ENCODE measurements at regions not wholly inside any gene's neighbourhood (a gene's known extent, or its start where the extent isn't known, plus 50 kb on each side); places are given as distances from the start of the nearest gene placed in this dataset.
"Not testable (repeated sequence)": the region's sequence is repeated elsewhere in the genome, so short reads cannot be mapped to it uniquely, and the experiment has no call there.

GRCh38 chr3:80366808-80367548 lies 599.2 kb upstream of the ROBO1 start:
- no peak for DNase-seq (ENCODE audit: extremely low spot score)
- 65% methylated on average over 9 of the region's 9 CpGs for WGBS

GRCh38 chr3:80357761-80358160 lies 590.0 kb upstream of the ROBO1 start:
- Histone ChIP-seq H3K27ac (ENCODE audit: low read depth) (no peak overlapping the region), H3K4me3 (ENCODE audit: low read depth, low read length) (no peak overlapping the region), H3K36me3 (ENCODE audit: insufficient read depth) (no peaks in the 10 kb centered on the region), H3K4me1 (ENCODE audit: insufficient read depth) (no peaks in the 10 kb centered on the region)
- no peak for DNase-seq (ENCODE audit: extremely low spot score)

More at GRCh38 chr3:80366808-80367548, 599.2 kb upstream of the ROBO1 start:
- H3K4me3 ChIP-seq (ENCODE audit: low read depth, low read length) = no peak overlapping the region
- H3K36me3 ChIP-seq (ENCODE audit: insufficient read depth) = no peaks in the 10 kb centered on the region
- no peaks in the 10 kb centered on the region for H3K4me1 ChIP-seq (ENCODE audit: insufficient read depth)
- H3K27ac ChIP-seq (ENCODE audit: low read depth) = no peak overlapping the region

- H3K36me3 ChIP-seq (ENCODE audit: insufficient read depth) = no peaks in the 10 kb centered on the region
- DNase-seq (ENCODE audit: extremely low spot score) = no peak
- WGBS = 76% methylated on average over 5 of the region's 5 CpGs
- no peaks in the 10 kb centered on the region for H3K4me1 ChIP-seq (ENCODE audit: insufficient read depth)
- H3K27ac ChIP-seq (ENCODE audit: low read depth) = no peak overlapping the region
- no peak overlapping the region for H3K4me3 ChIP-seq (ENCODE audit: low read depth, low read length)
These were observed 587.3 kb upstream of the ROBO1 start for GRCh38 chr3:80355144-80355543.

GRCh38 chr3:80351201-80351600 lies 583.4 kb upstream of the ROBO1 start:
- no peaks in the 10 kb centered on the region for H3K36me3 ChIP-seq (ENCODE audit: insufficient read depth)
- DNase-seq (ENCODE audit: extremely low spot score) = no peak
- 79% methylated on average over 2 of the region's 2 CpGs for WGBS
- no peak overlapping the region for H3K27ac ChIP-seq (ENCODE audit: low read depth)
- no peaks in the 10 kb centered on the region for H3K4me1 ChIP-seq (ENCODE audit: insufficient read depth)
- no peak overlapping the region for H3K4me3 ChIP-seq (ENCODE audit: low read depth, low read length)

- DNase-seq (ENCODE audit: extremely low spot score) = no peak
- no peak overlapping the region for H3K4me3 ChIP-seq (ENCODE audit: low read depth, low read length)
- H3K36me3 ChIP-seq (ENCODE audit: insufficient read depth) = no peaks in the 10 kb centered on the region
- no peak overlapping the region for H3K27ac ChIP-seq (ENCODE audit: low read depth)
- H3K4me1 ChIP-seq (ENCODE audit: insufficient read depth) = no peaks in the 10 kb centered on the region
- WGBS = 68% methylated on average over 4 of the region's 4 CpGs
These were observed 583.0 kb upstream of the ROBO1 start for GRCh38 chr3:80350771-80351170.

- Histone ChIP-seq H3K27ac (ENCODE audit: low read depth) (no peak overlapping the region), H3K36me3 (ENCODE audit: insufficient read depth) (no peaks in the 10 kb centered on the region)
- 84% methylated on average over 4 of the region's 4 CpGs for WGBS
These were observed 570.6 kb upstream of the ROBO1 start for GRCh38 chr3:80338366-80338765.

GRCh38 chr3:80334534-80334933 lies 566.7 kb upstream of the ROBO1 start:
- 92% methylated on average over 2 of the region's 2 CpGs for WGBS

More at GRCh38 chr3:80338366-80338765, 570.6 kb upstream of the ROBO1 start:
- DNase-seq (ENCODE audit: extremely low spot score) = no peak
- Histone ChIP-seq H3K4me3 (ENCODE audit: low read depth, low read length) (no peak overlapping the region), H3K4me1 (ENCODE audit: insufficient read depth) (no peaks in the 10 kb centered on the region)

GRCh38 chr3:80331494-80332170 lies 563.8 kb upstream of the ROBO1 start:
- no peak overlapping the region for H3K4me3 ChIP-seq (ENCODE audit: low read depth, low read length)
- H3K36me3 ChIP-seq (ENCODE audit: insufficient read depth) = no peaks in the 10 kb centered on the region
- H3K4me1 ChIP-seq (ENCODE audit: insufficient read depth) = no peaks in the 10 kb centered on the region
- DNase-seq (ENCODE audit: extremely low spot score) = no peak
- no peak overlapping the region for H3K27ac ChIP-seq (ENCODE audit: low read depth)
- WGBS = 71% methylated on average over 1 of the region's 1 CpG

More at GRCh38 chr3:80334534-80334933, 566.7 kb upstream of the ROBO1 start:
- Histone ChIP-seq H3K27ac (ENCODE audit: low read depth) (no peak overlapping the region), H3K36me3 (ENCODE audit: insufficient read depth) (no peaks in the 10 kb centered on the region), H3K4me1 (ENCODE audit: insufficient read depth) (no peaks in the 10 kb centered on the region), H3K4me3 (ENCODE audit: low read depth, low read length) (no peak overlapping the region)
- no peak for DNase-seq (ENCODE audit: extremely low spot score)

- not testable (repeated sequence) for DNase-seq (ENCODE audit: extremely low spot score)
These were observed 546.7 kb upstream of the ROBO1 start for GRCh38 chr3:80314541-80314940.

GRCh38 chr3:80308637-80309036 lies 540.8 kb upstream of the ROBO1 start:
- no peaks in the 10 kb centered on the region for H3K36me3 ChIP-seq (ENCODE audit: insufficient read depth)
- H3K4me1 ChIP-seq (ENCODE audit: insufficient read depth) = no peaks in the 10 kb centered on the region
- no peak for DNase-seq (ENCODE audit: extremely low spot score)
- no peak overlapping the region for H3K27ac ChIP-seq (ENCODE audit: low read depth)
- no peak overlapping the region for H3K4me3 ChIP-seq (ENCODE audit: low read depth, low read length)
- 81% methylated on average over 8 of the region's 8 CpGs for WGBS

More at GRCh38 chr3:80314541-80314940, 546.7 kb upstream of the ROBO1 start:
- WGBS = 95% methylated on average over 19 of the region's 19 CpGs
- not testable (repeated sequence) for H3K4me3 ChIP-seq (ENCODE audit: low read depth, low read length); H3K36me3 ChIP-seq (ENCODE audit: insufficient read depth); H3K4me1 ChIP-seq (ENCODE audit: insufficient read depth); H3K27ac ChIP-seq (ENCODE audit: low read depth)

GRCh38 chr3:80307844-80308243 lies 540.0 kb upstream of the ROBO1 start:
- Histone ChIP-seq H3K4me3 (ENCODE audit: low read depth, low read length) (no peak overlapping the region), H3K4me1 (ENCODE audit: insufficient read depth) (no peaks in the 10 kb centered on the region), H3K36me3 (ENCODE audit: insufficient read depth) (no peaks in the 10 kb centered on the region), H3K27ac (ENCODE audit: low read depth) (no peak overlapping the region)
- no peak for DNase-seq (ENCODE audit: extremely low spot score)
- 96% methylated on average over 8 of the region's 8 CpGs for WGBS

- no peaks in the 10 kb centered on the region for H3K4me1 ChIP-seq (ENCODE audit: insufficient read depth)
- no peak overlapping the region for H3K27ac ChIP-seq (ENCODE audit: low read depth)
- 56% methylated on average over 3 of the region's 3 CpGs for WGBS
- DNase-seq (ENCODE audit: extremely low spot score) = no peak
- no peaks in the 10 kb centered on the region for H3K36me3 ChIP-seq (ENCODE audit: insufficient read depth)
- no peak overlapping the region for H3K4me3 ChIP-seq (ENCODE audit: low read depth, low read length)
These were observed 529.9 kb upstream of the ROBO1 start for GRCh38 chr3:80297720-80298119.

GRCh38 chr3:80285388-80285787 lies 517.6 kb upstream of the ROBO1 start:
- Histone ChIP-seq H3K4me1 (ENCODE audit: insufficient read depth) (no peaks in the 10 kb centered on the region), H3K36me3 (ENCODE audit: insufficient read depth) (no peaks in the 10 kb centered on the region), H3K27ac (ENCODE audit: low read depth) (no peak overlapping the region), H3K4me3 (ENCODE audit: low read depth, low read length) (no peak overlapping the region)
- 47% methylated on average over 1 of the region's 1 CpG for WGBS
- no peak for DNase-seq (ENCODE audit: extremely low spot score)

- Histone ChIP-seq H3K36me3 (ENCODE audit: insufficient read depth) (no peaks in the 10 kb centered on the region), H3K4me1 (ENCODE audit: insufficient read depth) (no peaks in the 10 kb centered on the region), H3K27ac (ENCODE audit: low read depth) (no peak overlapping the region), H3K4me3 (ENCODE audit: low read depth, low read length) (no peak overlapping the region)
- DNase-seq (ENCODE audit: extremely low spot score) = no peak
- WGBS = 42% methylated on average over 2 of the region's 2 CpGs
These were observed 516.0 kb upstream of the ROBO1 start for GRCh38 chr3:80283783-80284182.
